ENCODE measurements at regions not wholly inside any gene's neighbourhood (a gene's known extent, or its start where the extent isn't known, plus 50 kb on each side); places are given as distances from the start of the nearest gene placed in this dataset.

- Histone ChIP-seq H3K27me3 (no peaks in the 10 kb centered on the region), H3K4me3 (no peak overlapping the region), H3K27ac (no peak overlapping the region), H3K36me3 (no peaks in the 10 kb centered on the region), H3K9me3 (peaks cover 4% of the 10 kb centered on the region), H3K4me1 (no peaks in the 10 kb centered on the region)
- no peak for DNase-seq (ENCODE audit: low spot score in 2 of 2)
- no peak for TF ChIP-seq EP300 (IDR thresholded peaks at IDR 0.05)
- no peak for TF ChIP-seq POLR2A (IDR thresholded peaks at IDR 0.05)
- no peak for TF ChIP-seq POLR2AphosphoS5 (IDR thresholded peaks at IDR 0.05)
- TF ChIP-seq, protein P1, sequence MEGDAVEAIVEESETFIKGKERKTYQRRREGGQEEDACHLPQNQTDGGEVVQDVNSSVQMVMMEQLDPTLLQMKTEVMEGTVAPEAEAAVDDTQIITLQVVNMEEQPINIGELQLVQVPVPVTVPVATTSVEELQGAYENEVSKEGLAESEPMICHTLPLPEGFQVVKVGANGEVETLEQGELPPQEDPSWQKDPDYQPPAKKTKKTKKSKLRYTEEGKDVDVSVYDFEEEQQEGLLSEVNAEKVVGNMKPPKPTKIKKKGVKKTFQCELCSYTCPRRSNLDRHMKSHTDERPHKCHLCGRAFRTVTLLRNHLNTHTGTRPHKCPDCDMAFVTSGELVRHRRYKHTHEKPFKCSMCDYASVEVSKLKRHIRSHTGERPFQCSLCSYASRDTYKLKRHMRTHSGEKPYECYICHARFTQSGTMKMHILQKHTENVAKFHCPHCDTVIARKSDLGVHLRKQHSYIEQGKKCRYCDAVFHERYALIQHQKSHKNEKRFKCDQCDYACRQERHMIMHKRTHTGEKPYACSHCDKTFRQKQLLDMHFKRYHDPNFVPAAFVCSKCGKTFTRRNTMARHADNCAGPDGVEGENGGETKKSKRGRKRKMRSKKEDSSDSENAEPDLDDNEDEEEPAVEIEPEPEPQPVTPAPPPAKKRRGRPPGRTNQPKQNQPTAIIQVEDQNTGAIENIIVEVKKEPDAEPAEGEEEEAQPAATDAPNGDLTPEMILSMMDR (IDR thresholded peaks at IDR 0.05), result no peak
- WGBS, result 79% methylated on average over 3 of the region's 3 CpGs
Observed at GRCh38 chr15:87197981-87198380, 1058.6 kb downstream of the NTRK3 start.

- 79% methylated on average over 4 of the region's 4 CpGs for WGBS
- no peaks in the 10 kb centered on the region for H3K36me3 ChIP-seq
- H3K9me3 ChIP-seq, result peaks cover 4% of the 10 kb centered on the region
- TF ChIP-seq POLR2AphosphoS5 (IDR thresholded peaks at IDR 0.05) (no peak), POLR2A (IDR thresholded peaks at IDR 0.05) (no peak), EP300 (IDR thresholded peaks at IDR 0.05) (no peak)
- TF ChIP-seq, protein P1 (IDR thresholded peaks at IDR 0.05), result no peak
- H3K4me1 ChIP-seq, result no peaks in the 10 kb centered on the region
- no peak for DNase-seq (ENCODE audit: low spot score in 2 of 2)
- no peak overlapping the region for H3K27ac ChIP-seq
- H3K27me3 ChIP-seq, result no peaks in the 10 kb centered on the region
- H3K4me3 ChIP-seq, result no peak overlapping the region
Observed at GRCh38 chr15:87196498-87196897, 1060.0 kb downstream of the NTRK3 start.

GRCh38 chr15:87193481-87193880 lies 1063.1 kb downstream of the NTRK3 start:
- Histone ChIP-seq H3K9me3 (peaks cover 4% of the 10 kb centered on the region), H3K27me3 (no peaks in the 10 kb centered on the region), H3K4me1 (no peaks in the 10 kb centered on the region), H3K4me3 (no peak overlapping the region), H3K27ac (no peak overlapping the region), H3K36me3 (no peaks in the 10 kb centered on the region)
- TF ChIP-seq POLR2AphosphoS5 (IDR thresholded peaks at IDR 0.05), result no peak
- TF ChIP-seq POLR2A (IDR thresholded peaks at IDR 0.05), result no peak
- no peak for TF ChIP-seq EP300 (IDR thresholded peaks at IDR 0.05)
- TF ChIP-seq, protein P1 (IDR thresholded peaks at IDR 0.05), result no peak
- DNase-seq (ENCODE audit: low spot score in 2 of 2), result no peak
- 73% methylated on average over 6 of the region's 6 CpGs for WGBS

DNA sequence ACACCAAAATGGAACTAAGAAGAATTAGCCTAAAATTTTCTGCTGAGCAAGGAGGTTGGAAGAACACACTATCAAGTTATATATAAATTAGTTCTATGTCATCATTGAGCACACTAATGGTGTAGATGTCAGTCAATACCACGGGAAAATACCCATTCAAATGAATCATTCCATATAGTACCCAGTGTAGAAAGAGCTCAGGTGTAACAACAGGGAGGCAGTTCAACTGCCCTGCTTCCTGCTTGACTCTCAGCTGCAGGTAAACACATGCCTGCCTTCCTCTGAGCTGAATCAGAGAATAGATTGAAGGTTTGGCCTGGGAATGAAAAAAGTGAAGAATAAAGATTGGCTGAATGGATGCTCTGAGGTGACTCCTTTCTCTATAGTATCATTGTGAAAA lies 1088.0 kb downstream of the AGBL1 start:
- Histone ChIP-seq H3K36me3 (no peaks in the 10 kb centered on the region), H3K27ac (no peak overlapping the region), H3K4me1 (no peaks in the 10 kb centered on the region), H3K4me3 (no peak overlapping the region), H3K27me3 (no peaks in the 10 kb centered on the region), H3K9me3 (no peaks in the 10 kb centered on the region)
- WGBS, result 57% methylated on average over 1 of the region's 1 CpG
- no peak for DNase-seq (ENCODE audit: low spot score in 2 of 2)
- TF ChIP-seq POLR2AphosphoS5 (IDR thresholded peaks at IDR 0.05) (no peak), POLR2A (IDR thresholded peaks at IDR 0.05) (no peak), EP300 (IDR thresholded peaks at IDR 0.05) (no peak)
- TF ChIP-seq, protein P1 (IDR thresholded peaks at IDR 0.05), result no peak

GRCh38 chr15:87167055-87167454 lies 1087.4 kb downstream of the AGBL1 start:
- no peak for DNase-seq (ENCODE audit: low spot score in 2 of 2)
- H3K27ac ChIP-seq, result no peak overlapping the region
- no peaks in the 10 kb centered on the region for H3K9me3 ChIP-seq
- H3K36me3 ChIP-seq, result no peaks in the 10 kb centered on the region
- no peaks in the 10 kb centered on the region for H3K4me1 ChIP-seq
- no peaks in the 10 kb centered on the region for H3K27me3 ChIP-seq
- TF ChIP-seq EP300 (IDR thresholded peaks at IDR 0.05), result no peak
- no peak for TF ChIP-seq POLR2AphosphoS5 (IDR thresholded peaks at IDR 0.05)
- no peak for TF ChIP-seq POLR2A (IDR thresholded peaks at IDR 0.05)
- TF ChIP-seq, protein P1 (IDR thresholded peaks at IDR 0.05), result no peak
- no peak overlapping the region for H3K4me3 ChIP-seq

Data from suprapubic skin (tissue), 4 donors.